ENCODE measurements at regions not wholly inside any gene's neighbourhood (a gene's known extent, or its start where the extent isn't known, plus 50 kb on each side); places are given as distances from the start of the nearest gene placed in this dataset.
A peak's percentile ranks its signal among the peaks of the same experiment; 100 is the strongest.

DNA sequence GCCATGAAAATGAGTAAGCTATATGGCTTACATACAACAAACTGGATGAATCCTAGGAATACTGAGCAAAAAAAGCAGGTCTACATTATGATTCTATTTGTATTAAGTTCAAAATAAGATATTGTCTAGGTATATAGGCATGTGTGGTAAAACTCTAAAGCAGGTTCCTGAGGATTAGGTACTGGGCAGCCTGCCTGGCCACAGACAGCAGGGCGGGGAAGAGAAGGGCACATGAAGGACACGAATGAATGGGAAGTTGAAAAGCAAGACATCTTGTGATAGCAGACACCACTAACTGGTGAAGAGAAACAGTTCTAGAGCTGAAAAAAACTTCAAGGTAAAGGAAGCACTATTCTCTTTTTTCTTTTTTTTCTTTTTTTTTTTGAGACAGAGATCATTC is 72.6 kb upstream of the SLC4A11 start:
- peaks cover 46 to 71% of the 10 kb centered on the region in 2 donors for H3K36me3 ChIP-seq

DNA sequence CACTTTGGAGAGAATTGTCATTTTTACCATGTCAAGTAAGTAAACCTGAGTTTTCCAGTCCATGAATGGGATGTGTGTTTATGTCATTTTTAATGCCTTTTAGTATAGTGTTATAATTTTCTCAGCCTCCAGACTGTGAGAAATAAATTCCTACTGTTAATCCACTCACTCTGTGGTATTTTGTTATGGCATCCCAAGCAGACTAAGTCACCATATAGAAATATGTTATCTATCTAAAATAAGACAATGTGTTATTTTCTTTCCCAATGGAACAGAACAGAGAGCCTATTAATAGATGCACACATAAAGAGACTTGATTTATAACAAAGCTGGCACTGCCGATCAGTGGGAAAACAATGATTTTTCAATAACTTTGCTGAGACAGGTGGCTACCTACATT is 70.2 kb upstream of the SLC4A11 start:
- TF ChIP-seq, protein P1, sequence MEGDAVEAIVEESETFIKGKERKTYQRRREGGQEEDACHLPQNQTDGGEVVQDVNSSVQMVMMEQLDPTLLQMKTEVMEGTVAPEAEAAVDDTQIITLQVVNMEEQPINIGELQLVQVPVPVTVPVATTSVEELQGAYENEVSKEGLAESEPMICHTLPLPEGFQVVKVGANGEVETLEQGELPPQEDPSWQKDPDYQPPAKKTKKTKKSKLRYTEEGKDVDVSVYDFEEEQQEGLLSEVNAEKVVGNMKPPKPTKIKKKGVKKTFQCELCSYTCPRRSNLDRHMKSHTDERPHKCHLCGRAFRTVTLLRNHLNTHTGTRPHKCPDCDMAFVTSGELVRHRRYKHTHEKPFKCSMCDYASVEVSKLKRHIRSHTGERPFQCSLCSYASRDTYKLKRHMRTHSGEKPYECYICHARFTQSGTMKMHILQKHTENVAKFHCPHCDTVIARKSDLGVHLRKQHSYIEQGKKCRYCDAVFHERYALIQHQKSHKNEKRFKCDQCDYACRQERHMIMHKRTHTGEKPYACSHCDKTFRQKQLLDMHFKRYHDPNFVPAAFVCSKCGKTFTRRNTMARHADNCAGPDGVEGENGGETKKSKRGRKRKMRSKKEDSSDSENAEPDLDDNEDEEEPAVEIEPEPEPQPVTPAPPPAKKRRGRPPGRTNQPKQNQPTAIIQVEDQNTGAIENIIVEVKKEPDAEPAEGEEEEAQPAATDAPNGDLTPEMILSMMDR (IDR thresholded peaks at IDR 0.05): no peak
- no peaks in the 10 kb centered on the region for H3K27me3 ChIP-seq
- peaks cover 39 to 74% of the 10 kb centered on the region in 2 donors for H3K36me3 ChIP-seq
- H3K9me3 ChIP-seq: no peaks in the 10 kb centered on the region
- intact Hi-C loops (cut with DNase I): no loop called here
- DNase-seq (ENCODE audit: low spot score in 2 of 2): no peak
- H3K4me3 ChIP-seq: no peak overlapping the region
- H3K4me1 ChIP-seq: peaks cover 0 to 5% of the 10 kb centered on the region in 2 donors
- H3K27ac ChIP-seq: no peak overlapping the region

More for the DNA sequence above, 72.6 kb upstream of the SLC4A11 start:
- TF ChIP-seq, protein P1 (IDR thresholded peaks at IDR 0.05): no peak
- H3K4me1 ChIP-seq: peaks cover 0 to 10% of the 10 kb centered on the region in 2 donors
- intact Hi-C loops (cut with DNase I): no loop called here
- no peak overlapping the region for H3K27ac ChIP-seq
- H3K4me3 ChIP-seq: no peak overlapping the region
- H3K9me3 ChIP-seq: no peaks in the 10 kb centered on the region
- H3K27me3 ChIP-seq: no peaks in the 10 kb centered on the region
- no peak for DNase-seq (ENCODE audit: low spot score in 2 of 2)

DNA sequence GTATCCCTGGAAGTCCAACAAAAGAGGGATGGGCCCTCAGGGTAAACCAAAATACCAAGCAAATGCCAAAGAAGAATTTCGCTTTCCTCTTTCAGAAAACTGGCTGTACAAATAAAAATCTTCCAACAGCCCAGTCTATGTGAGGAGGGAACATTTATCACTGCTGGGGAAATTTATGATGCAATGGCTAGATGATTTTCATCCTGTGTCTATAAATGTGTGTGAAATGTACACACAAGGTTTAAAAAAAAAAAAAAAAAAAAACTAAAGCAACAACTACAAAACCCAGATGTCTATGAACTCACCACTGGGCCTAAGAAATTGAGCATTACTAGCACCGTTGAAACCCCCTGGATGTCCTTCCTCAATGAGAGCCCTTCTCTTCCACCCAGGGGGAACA is 68.7 kb upstream of the SLC4A11 start:
- TF ChIP-seq, protein P1 (IDR thresholded peaks at IDR 0.05): no peak
- DNase-seq (ENCODE audit: low spot score in 2 of 2): no peak
- H3K27me3 ChIP-seq: no peaks in the 10 kb centered on the region
- no peak overlapping the region for H3K27ac ChIP-seq
- no peaks in the 10 kb centered on the region for H3K4me1 ChIP-seq
- peaks cover 49 to 81% of the 10 kb centered on the region in 2 donors for H3K36me3 ChIP-seq
- H3K4me3 ChIP-seq: no peak overlapping the region
- intact Hi-C loops (cut with DNase I): no loop called here
- no peaks in the 10 kb centered on the region for H3K9me3 ChIP-seq

DNA sequence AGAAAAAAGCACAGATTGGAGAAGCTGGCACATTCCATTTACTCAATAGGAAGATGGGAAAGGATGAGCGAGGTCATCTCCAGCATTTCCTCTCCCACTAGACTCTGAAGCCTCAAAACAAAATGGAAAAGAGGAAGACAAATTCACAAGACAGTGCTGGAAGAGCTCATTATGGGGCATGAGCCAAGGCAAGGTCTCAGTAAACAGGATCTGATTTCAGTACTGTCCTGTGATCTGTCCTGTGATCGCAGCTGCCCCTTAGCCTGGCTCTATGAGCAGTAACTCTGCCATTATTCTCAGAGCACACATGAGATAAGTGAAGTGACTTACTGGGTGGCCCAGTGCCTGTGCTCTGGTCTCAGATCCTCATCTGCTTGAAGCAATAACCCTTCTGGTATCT is 68.1 kb upstream of the SLC4A11 start:
- Histone ChIP-seq H3K27me3 (no peaks in the 10 kb centered on the region), H3K4me1 (no peaks in the 10 kb centered on the region), H3K9me3 (no peaks in the 10 kb centered on the region), H3K27ac (peak overlapping the region in 1 of 2 donors; percentile 13), H3K4me3 (no peak overlapping the region), H3K36me3 (peaks cover 55 to 85% of the 10 kb centered on the region in 2 donors)
- intact Hi-C loops (cut with DNase I): no loop called here
- TF ChIP-seq, protein P1 (IDR thresholded peaks at IDR 0.05): no peak
- no peak for DNase-seq (ENCODE audit: low spot score in 2 of 2)

DNA sequence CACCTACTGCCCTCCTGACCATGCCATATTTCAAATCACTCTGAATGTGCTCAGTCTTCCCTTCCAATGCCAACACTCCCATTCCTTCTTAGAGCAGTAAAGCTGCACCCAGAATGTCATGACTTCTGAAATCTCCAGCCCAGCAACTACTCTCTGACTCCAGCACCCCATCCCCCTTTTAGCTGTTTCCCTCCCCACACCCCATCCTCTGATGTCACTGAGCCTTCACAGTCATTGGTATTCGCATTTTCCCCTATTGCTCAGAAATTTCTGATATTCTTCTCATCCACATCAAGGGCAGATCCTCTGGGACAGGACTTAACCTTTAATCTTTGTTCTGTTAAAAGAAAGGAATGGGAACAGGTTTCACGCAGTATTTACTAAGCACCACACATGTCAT is 67.1 kb upstream of the SLC4A11 start:
- intact Hi-C loops (cut with DNase I): no loop called here
- Histone ChIP-seq H3K4me3 (no peak overlapping the region), H3K4me1 (no peaks in the 10 kb centered on the region), H3K27me3 (no peaks in the 10 kb centered on the region), H3K9me3 (no peaks in the 10 kb centered on the region), H3K27ac (no peak overlapping the region), H3K36me3 (peaks cover 50 to 84% of the 10 kb centered on the region in 2 donors)
- DNase-seq (ENCODE audit: low spot score in 2 of 2): no peak
- TF ChIP-seq, protein P1 (IDR thresholded peaks at IDR 0.05): no peak

DNA sequence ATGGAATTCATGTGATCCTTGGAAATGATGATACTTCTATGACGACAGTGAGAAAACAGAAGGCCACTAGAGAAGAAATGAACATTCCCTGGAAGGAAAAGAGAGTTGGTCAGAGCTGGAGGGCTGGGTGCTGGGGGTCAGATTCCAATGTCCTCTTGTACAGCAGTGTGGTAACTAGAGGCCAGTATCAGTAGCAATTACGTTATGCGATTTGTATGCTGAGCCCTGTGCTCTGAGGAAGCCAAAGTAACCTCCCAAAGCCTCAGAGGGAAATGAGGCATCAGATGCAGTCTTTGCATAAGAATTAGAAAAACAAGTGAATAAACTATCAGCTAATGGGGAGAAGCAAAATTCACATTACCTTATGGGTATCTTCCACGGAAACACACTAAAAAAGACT is 65.5 kb upstream of the SLC4A11 start:
- Histone ChIP-seq H3K4me1 (no peaks in the 10 kb centered on the region), H3K36me3 (peaks cover 43 to 86% of the 10 kb centered on the region in 2 donors), H3K27ac (no peak overlapping the region)

More for the DNA sequence above, 65.5 kb upstream of the SLC4A11 start:
- DNase-seq (ENCODE audit: low spot score in 2 of 2): no peak
- H3K9me3 ChIP-seq: no peaks in the 10 kb centered on the region
- intact Hi-C loops (cut with DNase I): no loop called here
- H3K27me3 ChIP-seq: no peaks in the 10 kb centered on the region
- TF ChIP-seq, protein P1 (IDR thresholded peaks at IDR 0.05): no peak
- no peak overlapping the region for H3K4me3 ChIP-seq
